H1 (cell line): ENCODE measurements at regions not wholly inside any gene's neighbourhood (a gene's known extent, or its start where the extent isn't known, plus 50 kb on each side); places are given as distances from the start of the nearest gene placed in this dataset.

ENCODE experiments used
- CHD1 ChIP-seq: IDR thresholded peaks from 2 replicates; pipeline ENCODE4 v1.6.1; 2012; ENCODE audit warnings: low read depth, low read length, improper control_type of control experiment
- CREB1 ChIP-seq: IDR thresholded peaks from 2 replicates; pipeline ENCODE4 v1.6.1; 2012; ENCODE audit warnings: inconsistent platforms
- KDM5A ChIP-seq: fragments of 200-600 bp; IDR thresholded peaks from 2 replicates; pipeline ENCODE4 v1.7.1; 2012; ENCODE audit warnings: mild to moderate bottlenecking, low read length, inconsistent platforms, mixed read lengths
- POLR2A ChIP-seq, 2 experiments: IDR thresholded peaks; 1 replicate in 1 of 2; 2 replicates in 1 of 2; pipeline ENCODE4 v1.6.1; 2011; ENCODE audit warnings: low read depth in 2 of 2, low read length in 2 of 2, mild to moderate bottlenecking in 2 of 2; ENCODE audit errors: control extremely low read depth in 1 of 2
- SUZ12 ChIP-seq: fragments of 200-600 bp; sonication (generic); IDR thresholded peaks from 2 replicates; pipeline ENCODE4 v1.6.1; 2012; ENCODE audit warnings: mild to moderate bottlenecking, inconsistent platforms, low read length, moderate library complexity, mixed read lengths
- TAF1 ChIP-seq: IDR thresholded peaks from 2 replicates; pipeline ENCODE4 v1.6.1; 2011; ENCODE audit warnings: mild to moderate bottlenecking, low read depth, low read length
- YY1 ChIP-seq: IDR thresholded peaks from 2 replicates; pipeline ENCODE4 v1.6.1; 2011; ENCODE audit warnings: low read depth, mild to moderate bottlenecking, low read length
- TF ChIP-seq, protein P1 (sequence below), 3 experiments: IDR thresholded peaks; 1 replicate in 2 of 3; 2 replicates in 1 of 3; pipeline versions ENCODE4 v1.5.1 to v1.6.1; 2011; ENCODE audit warnings: low read length in 3 of 3, mild to moderate bottlenecking in 3 of 3, inconsistent platforms in 2 of 3, low read depth in 1 of 3, moderate library complexity in 1 of 3; ENCODE audit not compliant: insufficient read depth in 1 of 3; ENCODE audit errors: control extremely low read depth in 1 of 3
- TF ChIP-seq, protein P2 (sequence below): IDR thresholded peaks from 2 replicates; pipeline ENCODE4 v1.6.1; 2012; ENCODE audit warnings: low read length, inconsistent platforms
- TF ChIP-seq, protein P3 (sequence below): IDR thresholded peaks from 2 replicates; pipeline ENCODE4 v1.6.1; 2012; ENCODE audit warnings: inconsistent platforms

DNA sequence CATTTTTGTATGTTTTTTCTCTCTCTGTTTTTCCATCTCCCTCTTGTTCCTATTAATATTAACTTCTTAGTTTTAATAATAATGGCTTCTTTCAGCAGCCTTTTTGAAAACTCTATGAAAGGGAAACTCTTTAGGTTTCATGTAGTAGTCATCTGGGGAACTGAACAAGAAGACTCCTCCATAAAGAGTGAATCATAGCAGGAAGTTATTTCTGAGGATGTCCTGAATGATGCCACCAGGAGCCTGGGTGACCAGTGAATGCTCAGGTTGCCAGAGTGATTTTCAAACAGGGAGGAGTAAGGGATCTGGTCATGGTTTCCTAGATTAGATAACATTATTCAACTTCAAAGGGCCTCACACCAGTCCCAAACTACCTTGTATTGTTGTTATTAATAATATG is 212.8 kb upstream of the PDE5A start:
- TF ChIP-seq TAF1 (no peak), KDM5A (no peak), YY1 (no peak), POLR2A (IDR thresholded peaks at IDR 0.05; ENCODE audit: control extremely low read depth in 1 of 2, low read depth in 2 of 2, low read length in 2 of 2) (no peak), CREB1 (no peak), CHD1 (no peak), SUZ12 (no peak)
- TF ChIP-seq, protein P1, sequence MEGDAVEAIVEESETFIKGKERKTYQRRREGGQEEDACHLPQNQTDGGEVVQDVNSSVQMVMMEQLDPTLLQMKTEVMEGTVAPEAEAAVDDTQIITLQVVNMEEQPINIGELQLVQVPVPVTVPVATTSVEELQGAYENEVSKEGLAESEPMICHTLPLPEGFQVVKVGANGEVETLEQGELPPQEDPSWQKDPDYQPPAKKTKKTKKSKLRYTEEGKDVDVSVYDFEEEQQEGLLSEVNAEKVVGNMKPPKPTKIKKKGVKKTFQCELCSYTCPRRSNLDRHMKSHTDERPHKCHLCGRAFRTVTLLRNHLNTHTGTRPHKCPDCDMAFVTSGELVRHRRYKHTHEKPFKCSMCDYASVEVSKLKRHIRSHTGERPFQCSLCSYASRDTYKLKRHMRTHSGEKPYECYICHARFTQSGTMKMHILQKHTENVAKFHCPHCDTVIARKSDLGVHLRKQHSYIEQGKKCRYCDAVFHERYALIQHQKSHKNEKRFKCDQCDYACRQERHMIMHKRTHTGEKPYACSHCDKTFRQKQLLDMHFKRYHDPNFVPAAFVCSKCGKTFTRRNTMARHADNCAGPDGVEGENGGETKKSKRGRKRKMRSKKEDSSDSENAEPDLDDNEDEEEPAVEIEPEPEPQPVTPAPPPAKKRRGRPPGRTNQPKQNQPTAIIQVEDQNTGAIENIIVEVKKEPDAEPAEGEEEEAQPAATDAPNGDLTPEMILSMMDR (IDR thresholded peaks at IDR 0.05; ENCODE audit: control extremely low read depth in 1 of 3, insufficient read depth in 1 of 3, low read depth in 1 of 3, low read length in 3 of 3) = no peak
- TF ChIP-seq, protein P2, sequence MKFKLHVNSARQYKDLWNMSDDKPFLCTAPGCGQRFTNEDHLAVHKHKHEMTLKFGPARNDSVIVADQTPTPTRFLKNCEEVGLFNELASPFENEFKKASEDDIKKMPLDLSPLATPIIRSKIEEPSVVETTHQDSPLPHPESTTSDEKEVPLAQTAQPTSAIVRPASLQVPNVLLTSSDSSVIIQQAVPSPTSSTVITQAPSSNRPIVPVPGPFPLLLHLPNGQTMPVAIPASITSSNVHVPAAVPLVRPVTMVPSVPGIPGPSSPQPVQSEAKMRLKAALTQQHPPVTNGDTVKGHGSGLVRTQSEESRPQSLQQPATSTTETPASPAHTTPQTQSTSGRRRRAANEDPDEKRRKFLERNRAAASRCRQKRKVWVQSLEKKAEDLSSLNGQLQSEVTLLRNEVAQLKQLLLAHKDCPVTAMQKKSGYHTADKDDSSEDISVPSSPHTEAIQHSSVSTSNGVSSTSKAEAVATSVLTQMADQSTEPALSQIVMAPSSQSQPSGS = no peak
- TF ChIP-seq, protein P3, sequence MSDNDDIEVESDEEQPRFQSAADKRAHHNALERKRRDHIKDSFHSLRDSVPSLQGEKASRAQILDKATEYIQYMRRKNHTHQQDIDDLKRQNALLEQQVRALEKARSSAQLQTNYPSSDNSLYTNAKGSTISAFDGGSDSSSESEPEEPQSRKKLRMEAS = no peak
